ENCODE measurements at regions not wholly inside any gene's neighbourhood (a gene's known extent, or its start where the extent isn't known, plus 50 kb on each side); places are given as distances from the start of the nearest gene placed in this dataset.

DNA sequence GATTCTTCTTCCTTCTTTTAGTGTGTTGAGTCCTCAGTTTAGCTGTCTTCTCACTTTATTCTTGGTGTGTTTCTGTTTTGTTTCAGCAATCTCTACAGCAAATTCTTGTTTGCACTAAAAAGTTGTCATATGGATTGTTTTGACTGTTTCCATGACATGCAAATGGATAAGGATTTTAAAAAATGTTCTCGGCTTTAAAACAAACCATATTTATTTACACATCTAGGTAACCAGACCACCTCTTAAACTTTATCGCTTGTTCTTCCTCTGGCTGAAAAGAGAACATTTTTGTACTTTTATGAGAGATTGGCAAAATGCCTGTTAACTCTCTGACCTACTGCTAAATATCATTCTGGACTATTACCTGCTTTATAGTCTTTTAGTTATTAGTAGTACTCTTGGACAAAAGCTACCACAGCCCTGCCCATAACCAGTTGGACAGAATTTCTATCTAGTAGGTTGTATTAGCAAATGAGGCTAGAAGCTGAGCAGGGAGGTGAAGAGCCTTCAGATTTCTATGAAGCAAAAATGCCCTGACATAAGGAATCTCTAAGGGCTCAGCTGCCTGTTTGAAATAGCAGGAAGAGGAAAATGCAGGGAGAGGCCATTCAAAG is 268.3 kb downstream of the CD109 start:
- TF ChIP-seq, protein P1, sequence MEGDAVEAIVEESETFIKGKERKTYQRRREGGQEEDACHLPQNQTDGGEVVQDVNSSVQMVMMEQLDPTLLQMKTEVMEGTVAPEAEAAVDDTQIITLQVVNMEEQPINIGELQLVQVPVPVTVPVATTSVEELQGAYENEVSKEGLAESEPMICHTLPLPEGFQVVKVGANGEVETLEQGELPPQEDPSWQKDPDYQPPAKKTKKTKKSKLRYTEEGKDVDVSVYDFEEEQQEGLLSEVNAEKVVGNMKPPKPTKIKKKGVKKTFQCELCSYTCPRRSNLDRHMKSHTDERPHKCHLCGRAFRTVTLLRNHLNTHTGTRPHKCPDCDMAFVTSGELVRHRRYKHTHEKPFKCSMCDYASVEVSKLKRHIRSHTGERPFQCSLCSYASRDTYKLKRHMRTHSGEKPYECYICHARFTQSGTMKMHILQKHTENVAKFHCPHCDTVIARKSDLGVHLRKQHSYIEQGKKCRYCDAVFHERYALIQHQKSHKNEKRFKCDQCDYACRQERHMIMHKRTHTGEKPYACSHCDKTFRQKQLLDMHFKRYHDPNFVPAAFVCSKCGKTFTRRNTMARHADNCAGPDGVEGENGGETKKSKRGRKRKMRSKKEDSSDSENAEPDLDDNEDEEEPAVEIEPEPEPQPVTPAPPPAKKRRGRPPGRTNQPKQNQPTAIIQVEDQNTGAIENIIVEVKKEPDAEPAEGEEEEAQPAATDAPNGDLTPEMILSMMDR (IDR thresholded peaks at IDR 0.05; ENCODE audit: poor library complexity, severe bottlenecking), result no peak
- no peak for TF ChIP-seq TAF1 (IDR thresholded peaks at IDR 0.05; ENCODE audit: low read depth)
- TF ChIP-seq SMC3 (conservative IDR thresholded peaks at IDR 0.05; ENCODE audit: poor library complexity), result no peak

Measured in neural cell (in vitro differentiated cells).